Gastroesophageal sphincter (tissue), 3 donors: ENCODE measurements at regions not wholly inside any gene's neighbourhood (a gene's known extent, or its start where the extent isn't known, plus 50 kb on each side); places are given as distances from the start of the nearest gene placed in this dataset.

ENCODE experiments used
- CTCF ChIP-seq, 4 experiments: fragments of 200-600 bp in 2 of 4; fragments of 450-650 bp in 2 of 4; sonication (generic) in 1 of 4; IDR thresholded peaks; one replicate each; pipeline ENCODE4 v1.5.1; 2017 to 2019; ENCODE audit warnings: antibody characterized with exemption in 4 of 4, mild to moderate bottlenecking in 2 of 4, moderate library complexity in 2 of 4
- POLR2A ChIP-seq, 2 donors: fragments of 450-650 bp; IDR thresholded peaks; one replicate each; pipeline ENCODE4 v1.6.1; 2017; ENCODE audit warnings: antibody characterized with exemption in 2 of 2, mild to moderate bottlenecking in 2 of 2, moderate library complexity in 1 of 2
- POLR2AphosphoS5 ChIP-seq: sonication (generic); formaldehyde crosslinking; IDR thresholded peaks from one replicate; pipeline ENCODE4 v1.6.1; 2017; ENCODE audit warnings: antibody characterized with exemption

- TF ChIP-seq POLR2A (IDR thresholded peaks at IDR 0.05) (no peak), CTCF (IDR thresholded peaks at IDR 0.05) (no peak), POLR2AphosphoS5 (no peak)
Measured at GRCh38 chr2:181761175-181761574, 80.9 kb upstream of the NEUROD1 start.
